H1 (cell line): ENCODE measurements at regions not wholly inside any gene's neighbourhood (a gene's known extent, or its start where the extent isn't known, plus 50 kb on each side); places are given as distances from the start of the nearest gene placed in this dataset.

Source experiments
- CTCF ChIA-PET: fragments of 300-600 bp; sonication (Branson Sonifier 250); formaldehyde crosslinking; loops from one replicate; lab custom pipeline; 2021; ENCODE audit not compliant: partially characterized antibody; lab: Charles Lee
- POLR2A ChIA-PET: fragments of 300-600 bp; sonication (Branson Sonifier 250); formaldehyde crosslinking; loops from one replicate; lab custom pipeline; 2021; ENCODE audit warnings: inconsistent platforms; ENCODE audit not compliant: partially characterized antibody; lab: Charles Lee
- DNase-seq, 2 experiments: peaks; one replicate each; pipeline versions ENCODE4 v3.0.0 to v3.0.0-alpha.2; 2010 to 2022; ENCODE audit warnings: low spot score in 2 of 2, low read depth in 1 of 2, mixed read lengths in 1 of 2
- FAIRE-seq: peaks from 2 replicates; lab custom pipeline; 2011; peaks lifted over from hg19 to GRCh38; lab: Jason Lieb, UNC
- H2AFZ ChIP-seq: 2 replicates; pipeline ENCODE4 v1.8.1; 2012; ENCODE audit warnings: low read length, inconsistent platforms
- H2AK5ac ChIP-seq: 2 replicates; pipeline ENCODE4 v1.6.1; 2013; ENCODE audit warnings: low read depth, low read length
- H2BK120ac ChIP-seq: replicated peaks from 2 replicates; pipeline ENCODE3; 2013; ENCODE audit warnings: low read depth, low read length, inconsistent platforms
- H2BK12ac ChIP-seq: 2 replicates; pipeline ENCODE4 v1.6.1; 2013; ENCODE audit warnings: low read depth, low read length
- H2BK15ac ChIP-seq: 2 replicates; pipeline ENCODE4 v1.6.1; 2013; ENCODE audit warnings: low read length
- H2BK20ac ChIP-seq: 2 replicates; pipeline ENCODE4 v1.6.1; 2013; ENCODE audit warnings: low read length
- H2BK5ac ChIP-seq: 2 replicates; pipeline ENCODE4 v1.6.1; 2013; ENCODE audit warnings: low read depth, low read length
- H3K14ac ChIP-seq: 2 replicates; pipeline ENCODE4 v1.6.1; 2013; ENCODE audit warnings: inconsistent platforms; ENCODE audit not compliant: insufficient read length
- H3K18ac ChIP-seq: 2 replicates; pipeline ENCODE4 v1.6.1; 2013; ENCODE audit warnings: low read length; ENCODE audit errors: extremely low read depth
- H3K23ac ChIP-seq: 2 replicates; pipeline ENCODE4 v1.6.1; 2013; ENCODE audit warnings: inconsistent platforms; ENCODE audit not compliant: insufficient read length
- H3K23me2 ChIP-seq: 2 replicates; pipeline ENCODE4 v1.6.1; 2013; ENCODE audit warnings: low read depth, low read length
- H3K27ac ChIP-seq: 2 replicates; pipeline ENCODE4 v1.6.1; 2011; ENCODE audit warnings: low read depth, low read length, inconsistent platforms
- H3K27me3 ChIP-seq, 4 experiments: replicated peaks in 1 of 4; 1 replicate in 1 of 4; 2 replicates in 3 of 4; pipeline versions ENCODE4 v1.6.1 to v1.8.1; 2011 to 2013; ENCODE audit warnings: low read length in 3 of 4, mild to moderate bottlenecking in 3 of 4, inconsistent platforms in 2 of 4, mixed read lengths in 2 of 4, moderate library complexity in 1 of 4; ENCODE audit not compliant: control insufficient read depth in 3 of 4, insufficient read depth in 3 of 4; ENCODE audit errors: extremely low read depth in 1 of 4
- H3K36me3 ChIP-seq, 4 experiments: 2 replicates each; pipeline versions ENCODE4 v1.6.1 to v1.8.1; 2011 to 2013; ENCODE audit warnings: mild to moderate bottlenecking in 4 of 4, low read length in 3 of 4, moderate library complexity in 2 of 4, control low read depth in 1 of 4, inconsistent platforms in 1 of 4; ENCODE audit not compliant: insufficient read depth in 4 of 4, control insufficient read depth in 2 of 4
- H3K4ac ChIP-seq: replicated peaks from 2 replicates; pipeline ENCODE3; 2013; ENCODE audit warnings: low read length, low read depth, mixed read lengths, inconsistent platforms; ENCODE audit not compliant: insufficient read length
- H3K4me1 ChIP-seq, 4 experiments: replicated peaks in 1 of 4; 1 replicate in 1 of 4; 2 replicates in 3 of 4; pipeline versions ENCODE4 v1.6.1 to v1.8.1; 2011 to 2013; ENCODE audit warnings: low read length in 3 of 4, inconsistent platforms in 2 of 4, mixed read lengths in 1 of 4; ENCODE audit not compliant: insufficient read depth in 4 of 4, control insufficient read depth in 3 of 4
- H3K4me2 ChIP-seq, 2 experiments: 2 replicates each; pipeline versions ENCODE4 v1.6.1 to v1.8.1; 2011 to 2013; ENCODE audit warnings: low read depth in 2 of 2, low read length in 2 of 2, control low read depth in 1 of 2, inconsistent platforms in 1 of 2, mild to moderate bottlenecking in 1 of 2; ENCODE audit not compliant: insufficient read depth in 1 of 2
- H3K4me3 ChIP-seq, 4 experiments: fragments of 200-600, 300-600 bp in 1 of 4; sonication (generic), shearing (Covaris generic), sonication (Bioruptor Twin) in 1 of 4; 2 replicates each; pipeline versions ENCODE4 v1.5.1 to v1.8.1; 2011 to 2016; ENCODE audit warnings: low read length in 4 of 4, low read depth in 3 of 4, control low read depth in 2 of 4, inconsistent platforms in 2 of 4, mild to moderate bottlenecking in 2 of 4, mixed read lengths in 1 of 4, moderate library complexity in 1 of 4; ENCODE audit not compliant: insufficient read depth in 2 of 4; ENCODE audit errors: extremely low read depth in 1 of 4
- H3K56ac ChIP-seq: replicated peaks from 2 replicates; pipeline ENCODE3; 2013; ENCODE audit warnings: low read depth, mild to moderate bottlenecking, mixed read lengths, low read length, inconsistent platforms; ENCODE audit not compliant: insufficient read length
- H3K79me1 ChIP-seq: 2 replicates; pipeline ENCODE4 v1.6.1; 2013; ENCODE audit warnings: low read depth, low read length, control low read depth
- H3K79me2 ChIP-seq, 2 experiments: 2 replicates each; pipeline versions ENCODE4 v1.6.1 to v1.8.1; 2012 to 2013; ENCODE audit warnings: low read length in 2 of 2, mild to moderate bottlenecking in 2 of 2, inconsistent platforms in 1 of 2; ENCODE audit not compliant: insufficient read depth in 2 of 2, control insufficient read depth in 1 of 2
- H3K9ac ChIP-seq, 4 experiments: replicated peaks in 1 of 4; 1 replicate in 1 of 4; 2 replicates in 3 of 4; pipeline versions ENCODE4 v1.6.1 to v1.8.1; 2011 to 2013; ENCODE audit warnings: low read depth in 3 of 4, low read length in 3 of 4, control low read depth in 2 of 4, mild to moderate bottlenecking in 2 of 4, moderate library complexity in 2 of 4, inconsistent platforms in 1 of 4; ENCODE audit errors: extremely low read depth in 1 of 4
- H3K9me3 ChIP-seq, 2 experiments: 2 replicates each; pipeline versions ENCODE4 v1.6.1 to v1.8.1; 2012 to 2013; ENCODE audit warnings: mild to moderate bottlenecking in 2 of 2, moderate library complexity in 2 of 2, control low read depth in 1 of 2, inconsistent platforms in 1 of 2, low read depth in 1 of 2, low read length in 1 of 2, mixed read lengths in 1 of 2; ENCODE audit not compliant: insufficient read depth in 2 of 2
- H4K20me1 ChIP-seq, 2 experiments: replicated peaks in 1 of 2; 2 replicates each; pipeline versions ENCODE3 to v1.8.1; 2011 to 2013; ENCODE audit warnings: inconsistent platforms in 2 of 2, low read length in 2 of 2, mild to moderate bottlenecking in 1 of 2; ENCODE audit not compliant: insufficient read depth in 2 of 2, control insufficient read depth in 1 of 2
- H4K5ac ChIP-seq: 2 replicates; pipeline ENCODE4 v1.6.1; 2013; ENCODE audit warnings: low read length, low read depth, mixed read lengths, inconsistent platforms; ENCODE audit not compliant: insufficient read length
- H4K8ac ChIP-seq: 2 replicates; pipeline ENCODE4 v1.8.0; 2013; ENCODE audit warnings: mild to moderate bottlenecking, moderate library complexity, low read length, inconsistent platforms; ENCODE audit not compliant: insufficient read depth; ENCODE audit errors: extremely low read depth
- H4K91ac ChIP-seq: replicated peaks from 2 replicates; pipeline ENCODE3; 2013; ENCODE audit warnings: low read length, mixed read lengths, inconsistent platforms; ENCODE audit not compliant: insufficient read length
- CHD2 ChIP-seq: IDR thresholded peaks from 2 replicates; pipeline ENCODE4 v1.6.1; 2012; ENCODE audit warnings: low read length, improper control_type of control experiment
- HDAC2 ChIP-seq, 2 experiments: fragments of 300-600 bp in 1 of 2; sonication (generic) in 1 of 2; IDR thresholded peaks; 2 replicates each; pipeline ENCODE4 v1.6.1; 2011 to 2012; ENCODE audit warnings: low read depth in 2 of 2, low read length in 2 of 2, mild to moderate bottlenecking in 2 of 2, moderate library complexity in 2 of 2, borderline replicate concordance in 1 of 2, inconsistent platforms in 1 of 2
- JUN ChIP-seq: IDR thresholded peaks from 2 replicates; pipeline ENCODE4 v1.6.1; 2011; ENCODE audit warnings: low read depth, mild to moderate bottlenecking, improper control_type of control experiment, low read length
- KDM1A ChIP-seq: fragments of 200-600, 300-600 bp; sonication (generic); IDR thresholded peaks from 2 replicates; pipeline ENCODE4 v1.7.1; 2016; ENCODE audit warnings: mild to moderate bottlenecking, low read length, borderline replicate concordance
- KDM4A ChIP-seq: IDR thresholded peaks from one replicate; pipeline ENCODE4 v1.7.1; 2012; ENCODE audit warnings: low read depth, mild to moderate bottlenecking, moderate library complexity, low read length, inconsistent platforms; ENCODE audit not compliant: severe bottlenecking
- NANOG ChIP-seq: IDR thresholded peaks from 2 replicates; pipeline ENCODE4 v1.6.1; 2011; ENCODE audit warnings: low read length, low read depth, mild to moderate bottlenecking, inconsistent platforms; ENCODE audit not compliant: insufficient read depth, poor library complexity, severe bottlenecking
- PHF8 ChIP-seq: fragments of 200-600 bp; sonication (generic); conservative IDR thresholded peaks from 2 replicates; pipeline ENCODE4 v1.7.1; 2012; ENCODE audit warnings: low read depth, mild to moderate bottlenecking, inconsistent platforms, low read length, moderate library complexity
- POU5F1 ChIP-seq: IDR thresholded peaks from 2 replicates; pipeline ENCODE4 v1.6.1; 2011; ENCODE audit warnings: low read depth, mild to moderate bottlenecking, low read length, moderate library complexity
- RFX5 ChIP-seq: IDR thresholded peaks from 2 replicates; pipeline ENCODE4 v1.6.1; 2011; ENCODE audit warnings: low read depth, low read length, improper control_type of control experiment, borderline replicate concordance
- TAF1 ChIP-seq: IDR thresholded peaks from 2 replicates; pipeline ENCODE4 v1.6.1; 2011; ENCODE audit warnings: mild to moderate bottlenecking, low read depth, low read length
- WGBS, 2 experiments: shearing (Covaris generic) in 1 of 2; methylation state at CpG; one replicate each; pipeline versions ENCODE4 v1.1.6 to v1.1.7; 2013 to 2015; ENCODE audit warnings: low lambda C conversion rate in 2 of 2, mixed read lengths in 2 of 2, inconsistent platforms in 1 of 2, low coverage in 1 of 2, missing lambda C conversion rate in 1 of 2; ENCODE audit not compliant: insufficient replicate concordance in 2 of 2, insufficient coverage in 1 of 2, insufficient read length in 1 of 2; ENCODE audit errors: extremely low coverage in 1 of 2, missing lambda C conversion rate in 1 of 2; 5-methylcytosine and 5-hydroxymethylcytosine counted together
- TF ChIP-seq, protein P1 (sequence below), 3 experiments: IDR thresholded peaks; 1 replicate in 2 of 3; 2 replicates in 1 of 3; pipeline versions ENCODE4 v1.5.1 to v1.6.1; 2011; ENCODE audit warnings: low read length in 3 of 3, mild to moderate bottlenecking in 3 of 3, inconsistent platforms in 2 of 3, low read depth in 1 of 3, moderate library complexity in 1 of 3; ENCODE audit not compliant: insufficient read depth in 1 of 3; ENCODE audit errors: control extremely low read depth in 1 of 3
- TF ChIP-seq, protein P2 (sequence below): IDR thresholded peaks from 2 replicates; pipeline ENCODE4 v1.6.1; 2012; ENCODE audit warnings: inconsistent platforms

DNA sequence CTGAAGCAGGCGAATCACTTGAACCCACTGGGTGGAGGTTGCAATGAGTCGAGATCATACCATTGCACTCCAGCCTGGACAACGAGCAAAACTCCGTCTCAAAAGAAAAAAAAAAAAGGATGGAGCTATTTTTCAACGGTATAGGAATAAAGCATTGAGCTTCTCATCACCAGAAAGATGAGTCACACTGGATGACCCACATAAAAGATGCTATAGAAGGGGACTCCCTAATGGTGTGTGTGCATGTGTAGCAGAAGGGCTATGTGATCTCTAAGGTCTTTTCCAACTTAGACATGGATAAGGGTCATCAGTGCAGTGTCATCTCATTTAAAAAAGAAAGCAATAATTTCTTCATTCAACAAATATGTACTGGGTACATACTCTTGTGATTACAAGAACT is 476.0 kb downstream of the MFSD1 start:
- Histone ChIP-seq H3K79me2 (no peaks in the 10 kb centered on the region), H2BK5ac (no peak overlapping the region), H4K20me1 (no peaks in the 10 kb centered on the region), H2BK120ac (no peak overlapping the region), H3K9me3 (no peaks in the 10 kb centered on the region), H3K27me3 (no peaks in the 10 kb centered on the region), H3K79me1 (no peaks in the 10 kb centered on the region), H3K27ac (no peak overlapping the region), H3K4ac (no peak overlapping the region), H3K18ac (no peak overlapping the region), H2BK15ac (no peak overlapping the region), H3K23ac (no peak overlapping the region), H3K4me3 (no peak overlapping the region), H3K9ac (peak overlapping the region in 1 of 4 experiments; percentile 34; a peak in 1 of 7 replicates), H4K5ac (no peak overlapping the region), H4K8ac (no peak overlapping the region), H3K36me3 (no peaks in the 10 kb centered on the region), H3K4me1 (no peaks in the 10 kb centered on the region), H2AFZ (no peak overlapping the region), H3K14ac (no peak overlapping the region), H3K56ac (no peak overlapping the region), H3K23me2 (no peaks in the 10 kb centered on the region), H3K4me2 (no peak overlapping the region), H2BK20ac (no peak overlapping the region), H2BK12ac (no peak overlapping the region), H2AK5ac (no peak overlapping the region), H4K91ac (no peak overlapping the region)
- DNase-seq: no peak
- no peak for FAIRE-seq
- POLR2A ChIA-PET: no interaction called here
- 90% methylated on average over 4 of the region's 5 CpGs; no CpG with 5 or more reads in 1 of the 2 experiments for WGBS, 2 experiments
- CTCF ChIA-PET: interaction anchor here (0.6 to 1.8 kb wide), 6 partner anchors 11 to 66 kb away, joined by 3 to 8 read pairs (median 4); no protein-coding TSS in a partner anchor
- no peak for TF ChIP-seq CHD2
- TF ChIP-seq JUN: no peak
- TF ChIP-seq KDM1A: no peak
- no peak for TF ChIP-seq POU5F1
- TF ChIP-seq TAF1: no peak
- TF ChIP-seq NANOG: no peak
- no peak for TF ChIP-seq HDAC2 (IDR thresholded peaks at IDR 0.05; ENCODE audit: borderline replicate concordance in 1 of 2, low read depth in 2 of 2, low read length in 2 of 2)
- TF ChIP-seq KDM4A: no peak
- no peak for TF ChIP-seq PHF8
- TF ChIP-seq, protein P1, sequence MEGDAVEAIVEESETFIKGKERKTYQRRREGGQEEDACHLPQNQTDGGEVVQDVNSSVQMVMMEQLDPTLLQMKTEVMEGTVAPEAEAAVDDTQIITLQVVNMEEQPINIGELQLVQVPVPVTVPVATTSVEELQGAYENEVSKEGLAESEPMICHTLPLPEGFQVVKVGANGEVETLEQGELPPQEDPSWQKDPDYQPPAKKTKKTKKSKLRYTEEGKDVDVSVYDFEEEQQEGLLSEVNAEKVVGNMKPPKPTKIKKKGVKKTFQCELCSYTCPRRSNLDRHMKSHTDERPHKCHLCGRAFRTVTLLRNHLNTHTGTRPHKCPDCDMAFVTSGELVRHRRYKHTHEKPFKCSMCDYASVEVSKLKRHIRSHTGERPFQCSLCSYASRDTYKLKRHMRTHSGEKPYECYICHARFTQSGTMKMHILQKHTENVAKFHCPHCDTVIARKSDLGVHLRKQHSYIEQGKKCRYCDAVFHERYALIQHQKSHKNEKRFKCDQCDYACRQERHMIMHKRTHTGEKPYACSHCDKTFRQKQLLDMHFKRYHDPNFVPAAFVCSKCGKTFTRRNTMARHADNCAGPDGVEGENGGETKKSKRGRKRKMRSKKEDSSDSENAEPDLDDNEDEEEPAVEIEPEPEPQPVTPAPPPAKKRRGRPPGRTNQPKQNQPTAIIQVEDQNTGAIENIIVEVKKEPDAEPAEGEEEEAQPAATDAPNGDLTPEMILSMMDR (IDR thresholded peaks at IDR 0.05; ENCODE audit: control extremely low read depth in 1 of 3, insufficient read depth in 1 of 3, low read depth in 1 of 3, low read length in 3 of 3): no peak
- no peak for TF ChIP-seq RFX5
- TF ChIP-seq, protein P2, sequence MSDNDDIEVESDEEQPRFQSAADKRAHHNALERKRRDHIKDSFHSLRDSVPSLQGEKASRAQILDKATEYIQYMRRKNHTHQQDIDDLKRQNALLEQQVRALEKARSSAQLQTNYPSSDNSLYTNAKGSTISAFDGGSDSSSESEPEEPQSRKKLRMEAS: no peak
